NCI-H1105 treated with DMSO at 0.1 percent for 48 hours (cell line): ENCODE measurements at regions not wholly inside any gene's neighbourhood (a gene's known extent, or its start where the extent isn't known, plus 50 kb on each side); places are given as distances from the start of the nearest gene placed in this dataset.

ENCODE experiments used
- DNase-seq: peaks from one replicate; lab custom pipeline; 2025; lab: John Stamatoyannopoulos, UW

- no peak for DNase-seq
Observed at GRCh38 chr14:38762845-38763244, 340.2 kb downstream of the SEC23A start.

DNA sequence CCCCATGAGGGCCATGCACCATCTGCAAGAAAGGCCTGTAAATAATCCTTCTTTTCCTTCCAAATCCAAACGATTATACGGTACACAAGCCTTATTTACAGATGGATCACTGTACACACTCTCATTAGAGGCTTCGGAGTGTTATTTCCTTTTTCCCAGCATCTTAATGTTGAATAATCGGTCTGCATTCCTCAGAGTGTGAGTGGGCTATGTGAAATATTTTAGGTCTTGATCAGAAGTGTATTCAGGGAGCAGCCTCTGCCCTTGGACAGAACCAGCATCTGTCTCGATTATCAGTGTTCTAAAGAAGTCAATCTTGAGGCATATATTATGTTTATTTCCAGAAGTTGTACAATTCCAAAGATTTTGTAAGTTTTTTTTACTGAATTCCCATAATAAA is 340.6 kb downstream of the SEC23A start:
- no peak for DNase-seq

DNA sequence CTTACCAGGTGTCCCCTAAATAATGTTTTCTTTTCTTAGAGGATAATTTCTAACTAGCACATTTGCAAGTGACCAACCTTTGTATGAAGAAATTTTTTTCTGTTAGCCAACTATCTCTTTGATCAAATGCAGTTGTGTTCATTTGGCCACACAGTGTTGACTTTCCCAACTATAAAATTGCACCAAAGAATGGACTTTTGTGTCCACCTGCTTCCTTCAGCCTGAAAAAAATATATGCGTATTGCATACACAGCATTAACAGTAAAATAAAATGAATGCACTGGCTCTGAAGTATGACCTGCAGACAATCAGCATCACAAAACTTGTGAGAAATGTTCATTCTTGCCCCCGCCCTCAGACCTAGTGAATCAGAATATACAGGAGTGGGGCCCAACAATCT is 342.0 kb downstream of the SEC23A start:
- no peak for DNase-seq

GRCh38 chr14:38758661-38759060 is 344.4 kb downstream of the SEC23A start:
- DNase-seq = no peak

GRCh38 chr14:38755036-38755435 is 348.0 kb downstream of the SEC23A start:
- DNase-seq = no peak

GRCh38 chr14:38752750-38753149 is 350.3 kb downstream of the SEC23A start:
- DNase-seq = no peak

- no peak for DNase-seq
Observed at GRCh38 chr14:38752341-38752740, 350.7 kb downstream of the SEC23A start.

DNA sequence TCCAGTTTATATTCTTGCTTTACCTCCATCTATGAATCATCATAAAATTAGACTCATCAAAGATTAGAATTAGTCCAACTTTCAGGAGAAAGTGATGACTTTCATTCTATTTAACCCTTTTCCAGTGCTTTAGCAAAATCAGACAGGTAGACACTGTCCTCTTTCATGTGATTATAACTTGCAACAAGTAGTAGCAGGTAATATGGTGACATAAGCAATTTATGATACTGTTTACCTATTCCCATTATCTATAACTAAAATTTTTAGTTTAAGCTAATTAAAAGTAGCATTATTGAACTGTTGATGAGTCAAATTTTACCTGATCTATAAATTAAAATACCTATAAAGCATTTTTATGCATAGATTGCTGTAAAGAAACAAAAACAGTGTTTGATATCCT is 351.6 kb downstream of the SEC23A start:
- DNase-seq = no peak

- DNase-seq = no peak
Observed at GRCh38 chr14:38749936-38750335, 353.1 kb downstream of the SEC23A start.

DNA sequence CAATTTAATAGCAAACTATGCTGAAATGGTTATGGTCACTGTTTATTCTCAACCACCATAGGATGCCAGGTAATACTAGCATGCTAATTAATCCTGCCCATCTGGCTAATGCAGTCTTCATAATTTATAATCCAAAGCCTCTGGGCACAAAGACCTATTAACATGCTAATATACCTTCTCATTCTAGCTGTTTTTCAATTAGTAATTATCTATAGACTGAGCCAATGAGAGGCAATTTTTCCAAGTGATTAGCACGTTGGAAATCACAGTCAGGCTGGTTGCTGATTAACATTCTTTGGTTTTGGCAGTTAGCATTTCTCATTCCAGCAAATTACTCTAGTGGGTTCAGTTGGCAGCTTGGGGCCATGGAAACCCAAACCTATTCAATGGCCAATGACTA is 357.2 kb downstream of the SEC23A start:
- no peak for DNase-seq

DNA sequence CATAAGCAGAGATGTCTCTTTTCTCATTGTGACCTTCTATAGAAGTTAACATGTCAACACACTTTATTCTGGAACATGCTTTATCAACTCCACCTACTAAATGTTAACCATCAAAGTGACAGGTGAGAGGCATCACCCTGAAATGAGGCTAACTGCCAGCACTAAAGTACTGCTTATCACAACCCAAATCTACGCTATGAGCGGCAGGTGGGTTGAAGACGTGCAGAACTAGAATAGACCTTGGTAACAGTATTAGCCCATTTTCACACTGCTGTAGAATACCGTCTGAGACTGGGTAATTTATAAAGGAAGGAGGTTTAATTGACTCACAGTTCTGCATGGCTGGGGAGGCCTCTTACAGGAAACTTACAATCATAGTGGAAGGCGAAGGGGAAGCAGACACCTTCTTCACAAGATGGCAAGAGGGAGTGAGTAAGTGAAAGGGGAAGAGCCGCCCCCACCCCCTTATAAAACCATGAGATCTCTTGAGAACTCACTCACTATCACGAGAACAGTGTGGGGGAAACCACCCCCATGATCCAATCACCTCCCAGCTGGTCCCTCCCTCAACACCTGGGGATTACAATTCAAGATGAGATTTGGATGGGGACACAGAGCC is 359.0 kb downstream of the SEC23A start:
- no peak for DNase-seq

- no peak for DNase-seq
Observed at GRCh38 chr14:38737686-38738407, 365.2 kb downstream of the SEC23A start.

- DNase-seq = no peak
Observed at GRCh38 chr14:38735005-38735404, 368.0 kb downstream of the SEC23A start.

GRCh38 chr14:38731962-38732361 is 371.1 kb downstream of the SEC23A start:
- DNase-seq = peak; percentile 96

GRCh38 chr14:38730420-38730819 is 372.6 kb downstream of the SEC23A start:
- no peak for DNase-seq

DNA sequence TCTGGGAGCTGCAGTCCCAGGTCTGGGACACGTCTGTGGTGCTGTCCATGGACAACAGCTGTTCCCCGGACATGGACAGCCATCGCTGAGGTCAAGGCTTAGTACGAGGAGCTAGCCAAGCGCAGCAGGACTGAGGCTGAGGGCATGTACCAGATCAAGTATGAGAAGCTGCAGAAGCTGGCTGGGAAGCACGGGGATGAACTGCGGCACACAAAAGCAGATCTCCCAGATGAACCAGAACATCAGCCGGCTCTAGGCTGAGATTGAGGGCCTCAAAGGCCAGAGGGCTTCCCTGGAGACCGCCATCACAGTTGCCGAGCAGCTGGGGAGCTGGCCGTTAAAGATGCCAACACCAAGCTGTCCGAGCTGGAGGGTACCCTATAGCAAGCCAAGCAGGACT is 375.3 kb downstream of the SEC23A start:
- DNase-seq = no peak

- no peak for DNase-seq
Observed at GRCh38 chr14:38724621-38725020, 378.4 kb downstream of the SEC23A start.

GRCh38 chr14:38723959-38724358 is 379.1 kb downstream of the SEC23A start:
- no peak for DNase-seq

DNA sequence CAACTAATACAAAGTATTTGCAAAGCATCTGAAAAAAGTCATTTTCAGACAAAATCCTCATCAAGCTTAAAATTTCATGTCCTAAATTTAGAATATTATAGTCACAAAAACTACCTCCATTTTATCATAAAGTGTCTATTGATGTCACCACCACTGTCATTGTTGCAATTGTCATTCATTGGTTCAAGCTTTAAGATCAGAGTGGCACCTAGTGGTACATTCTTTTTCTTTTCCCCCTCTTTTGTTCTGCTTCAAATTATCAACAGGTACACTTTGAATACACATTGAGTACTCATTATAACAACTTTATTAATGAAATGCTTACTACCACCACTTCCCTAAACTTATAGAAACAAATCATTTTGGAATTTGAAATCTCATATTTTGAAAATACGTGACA is 379.8 kb downstream of the SEC23A start:
- peak; percentile 13 for DNase-seq

- DNase-seq = peak; percentile 46
Observed at GRCh38 chr14:38721822-38722431, 381.1 kb downstream of the SEC23A start.

DNA sequence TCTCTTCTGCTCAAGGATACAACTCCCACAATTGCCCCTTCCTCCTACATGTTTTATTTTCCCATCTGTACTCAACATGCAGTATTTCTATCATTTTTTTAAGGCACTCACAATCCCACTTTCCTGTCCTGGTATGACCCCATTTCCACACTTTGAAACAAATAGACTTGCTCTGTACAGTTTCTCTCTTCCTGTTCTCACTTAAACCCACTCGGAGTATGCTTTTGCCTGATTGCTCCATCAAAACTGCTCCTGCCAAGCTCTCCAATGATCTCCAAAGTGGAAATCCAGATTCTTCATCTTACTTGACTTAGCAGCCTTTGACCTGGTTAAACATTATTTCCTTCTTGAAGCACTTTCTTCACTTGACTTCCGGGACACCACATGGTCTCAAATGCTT is 384.5 kb downstream of the SEC23A start:
- DNase-seq = no peak

- DNase-seq = peak; percentile 78
Observed at GRCh38 chr14:38716926-38717325, 386.1 kb downstream of the SEC23A start.

- no peak for DNase-seq
Observed at GRCh38 chr14:38710881-38711280, 392.2 kb downstream of the SEC23A start.

DNA sequence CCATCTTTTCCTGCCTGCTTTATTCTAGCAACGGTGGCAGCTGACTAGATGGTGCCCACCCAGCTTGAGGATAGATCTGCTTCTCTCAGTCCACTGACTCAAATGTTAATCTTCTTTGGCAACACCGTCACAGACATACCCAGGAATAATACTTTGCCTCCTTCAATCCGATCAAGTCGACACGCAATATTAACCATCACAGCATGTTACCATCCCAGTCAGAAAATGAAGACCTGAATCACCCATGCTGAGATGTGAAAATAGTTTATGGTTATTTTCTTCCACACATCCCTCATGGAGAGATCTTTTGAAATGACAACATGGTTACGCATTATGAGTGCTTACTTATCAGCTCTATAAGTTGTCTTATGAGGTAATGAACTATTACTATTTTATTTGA is 392.8 kb downstream of the SEC23A start:
- DNase-seq = no peak
